ENCODE measurements at regions not wholly inside any gene's neighbourhood (a gene's known extent, or its start where the extent isn't known, plus 50 kb on each side); places are given as distances from the start of the nearest gene placed in this dataset.

- TF ChIP-seq CTCF (IDR thresholded peaks at IDR 0.05) (no peak), POLR2A (IDR thresholded peaks at IDR 0.05) (no peak)
These were observed 987.3 kb downstream of the ADGRL2 start for GRCh38 chr1:82788038-82788437.

All from uterus (tissue), 2 donors.